NCI-H1105 treated with DMSO at 0.1 percent for 48 hours (cell line): ENCODE measurements at regions not wholly inside any gene's neighbourhood (a gene's known extent, or its start where the extent isn't known, plus 50 kb on each side); places are given as distances from the start of the nearest gene placed in this dataset.
A peak's percentile ranks its signal among the peaks of the same experiment; 100 is the strongest.
"Not testable (repeated sequence)": the region's sequence is repeated elsewhere in the genome, so short reads cannot be mapped to it uniquely, and the experiment has no call there.

Experiments used
- DNase-seq: peaks from one replicate; lab custom pipeline; 2025; lab: John Stamatoyannopoulos, UW

GRCh38 chr20:40073535-40074111 lies 615.4 kb downstream of the MAFB start:
- no peak for DNase-seq

GRCh38 chr20:40072907-40073306 lies 616.1 kb downstream of the MAFB start:
- no peak for DNase-seq

GRCh38 chr20:40056171-40056570 lies 632.9 kb downstream of the MAFB start:
- no peak for DNase-seq

GRCh38 chr20:40055711-40056110 lies 633.3 kb downstream of the MAFB start:
- no peak for DNase-seq

GRCh38 chr20:40054311-40054710 lies 634.7 kb downstream of the MAFB start:
- DNase-seq: no peak

GRCh38 chr20:40050596-40050995 lies 638.4 kb downstream of the MAFB start:
- DNase-seq: no peak

GRCh38 chr20:40049854-40050253 lies 639.2 kb downstream of the MAFB start:
- DNase-seq: no peak

- no peak for DNase-seq
These were observed 642.3 kb downstream of the MAFB start for GRCh38 chr20:40046703-40047102.

- no peak for DNase-seq
These were observed 651.5 kb downstream of the MAFB start for GRCh38 chr20:40037511-40037910.

- no peak for DNase-seq
These were observed 659.4 kb downstream of the MAFB start for GRCh38 chr20:40029589-40029988.

GRCh38 chr20:40019510-40019909 lies 669.5 kb downstream of the MAFB start:
- DNase-seq: peak; percentile 61

GRCh38 chr20:40017765-40018164 lies 671.3 kb downstream of the MAFB start:
- DNase-seq: no peak

- no peak for DNase-seq
These were observed 672.1 kb downstream of the MAFB start for GRCh38 chr20:40016890-40017289.

GRCh38 chr20:40016392-40016791 lies 672.6 kb downstream of the MAFB start:
- DNase-seq: no peak

GRCh38 chr20:40012026-40012425 lies 677.0 kb downstream of the MAFB start:
- not testable (repeated sequence) for DNase-seq

GRCh38 chr20:40010483-40010882 lies 678.6 kb downstream of the MAFB start:
- DNase-seq: no peak

- no peak for DNase-seq
These were observed 679.5 kb downstream of the MAFB start for GRCh38 chr20:40009542-40009941.

GRCh38 chr20:40008177-40008576 lies 680.9 kb downstream of the MAFB start:
- DNase-seq: no peak

- no peak for DNase-seq
These were observed 682.7 kb downstream of the MAFB start for GRCh38 chr20:40006168-40006860.

GRCh38 chr20:40004092-40004491 lies 684.9 kb downstream of the MAFB start:
- DNase-seq: not testable (repeated sequence)

GRCh38 chr20:39993742-39994141 lies 695.3 kb downstream of the MAFB start:
- peak; percentile 96 for DNase-seq

- DNase-seq: no peak
These were observed 698.3 kb downstream of the MAFB start for GRCh38 chr20:39990692-39991091.

- no peak for DNase-seq
These were observed 700.0 kb downstream of the MAFB start for GRCh38 chr20:39988991-39989390.
